Activated CD8-positive, alpha-beta T cell treated with anti-CD3 and anti-CD28 coated beads for 36 hours (primary cell): ENCODE measurements at regions not wholly inside any gene's neighbourhood (a gene's known extent, or its start where the extent isn't known, plus 50 kb on each side); places are given as distances from the start of the nearest gene placed in this dataset.

Source experiments
- ATAC-seq: fragments of 200-7000 bp; cut with Tn5 transposase; one replicate; pipeline ENCODE4 v1.10.0; 2021; ENCODE audit warnings: mild to moderate bottlenecking, moderate library complexity
- CTCF ChIA-PET: fragments of 350-600 bp; sonication (Branson Sonifier 250); formaldehyde crosslinking; loops from one replicate; lab custom pipeline; 2021; ENCODE audit warnings: antibody characterized with exemption; lab: Charles Lee
- POLR2A ChIA-PET: fragments of 350-600 bp; sonication (Branson Sonifier 250); formaldehyde crosslinking; loops from one replicate; lab custom pipeline; 2021; ENCODE audit warnings: antibody characterized with exemption; lab: Charles Lee
- DNase-seq: peaks from one replicate; pipeline ENCODE4 v3.0.0-alpha.2; 2020
- H3K27ac Mint-ChIP-seq: one replicate; pipeline ENCODE4 v1.8.0; 2021; ENCODE audit warnings: mild to moderate bottlenecking, mixed read lengths
- H3K27me3 Mint-ChIP-seq: one replicate; pipeline ENCODE4 v1.8.0; 2021; ENCODE audit warnings: mixed read lengths
- H3K36me3 Mint-ChIP-seq: one replicate; pipeline ENCODE4 v1.8.0; 2021; ENCODE audit warnings: low read depth, mixed read lengths
- H3K4me1 Mint-ChIP-seq: one replicate; pipeline ENCODE4 v1.8.0; 2021; ENCODE audit warnings: low read depth, mixed read lengths
- H3K4me3 Mint-ChIP-seq: one replicate; pipeline ENCODE4 v1.8.0; 2021; ENCODE audit warnings: mild to moderate bottlenecking, moderate library complexity, mixed read lengths
- H3K9me3 Mint-ChIP-seq: one replicate; pipeline ENCODE4 v1.8.0; 2021; ENCODE audit warnings: mixed read lengths
- CTCF ChIP-seq: fragments of 200-600 bp; IDR thresholded peaks from one replicate; pipeline ENCODE4 v1.8.0; 2022; ENCODE audit warnings: antibody characterized with exemption, mild to moderate bottlenecking
- intact Hi-C: fragments of 100-400 bp; cut with micrococcal nuclease; formaldehyde crosslinking; loops from one replicate; pipeline ENCODE4 v1.10.0; 2022

GRCh38 chr2:120969613-120970355 is 234.1 kb downstream of the GLI2 start:
- intact Hi-C loops = no loop called here
- no peaks in the 10 kb centered on the region for H3K27me3 Mint-ChIP-seq
- CTCF ChIA-PET = no interaction called here

GRCh38 chr2:120971866-120972265 is 236.2 kb downstream of the GLI2 start:
- ATAC-seq (no peak), DNase-seq (no peak)
- no peaks in the 10 kb centered on the region for H3K4me1 Mint-ChIP-seq
- no peaks in the 10 kb centered on the region for H3K9me3 Mint-ChIP-seq
- ChIA-PET CTCF (no interaction called here), POLR2A (no interaction called here)
- H3K36me3 Mint-ChIP-seq = no peaks in the 10 kb centered on the region
- no peaks in the 10 kb centered on the region for H3K27me3 Mint-ChIP-seq
- TF ChIP-seq CTCF = no peak
- intact Hi-C loops = no loop called here
- no peak overlapping the region for H3K27ac Mint-ChIP-seq
- H3K4me3 Mint-ChIP-seq = no peak overlapping the region

More at GRCh38 chr2:120969613-120970355, 234.1 kb downstream of the GLI2 start:
- no peaks in the 10 kb centered on the region for H3K4me1 Mint-ChIP-seq
- DNase-seq (no peak), ATAC-seq (no peak)
- TF ChIP-seq CTCF = no peak
- no peaks in the 10 kb centered on the region for H3K9me3 Mint-ChIP-seq
- no peak overlapping the region for H3K4me3 Mint-ChIP-seq
- H3K36me3 Mint-ChIP-seq = no peaks in the 10 kb centered on the region
- H3K27ac Mint-ChIP-seq = no peak overlapping the region
- POLR2A ChIA-PET = no interaction called here

- H3K27ac Mint-ChIP-seq = no peak overlapping the region
- DNase-seq = no peak
- no peaks in the 10 kb centered on the region for H3K9me3 Mint-ChIP-seq
- ChIA-PET POLR2A (no interaction called here), CTCF (no interaction called here)
- no peak overlapping the region for H3K4me3 Mint-ChIP-seq
- intact Hi-C loops = no loop called here
- H3K4me1 Mint-ChIP-seq = no peaks in the 10 kb centered on the region
- ATAC-seq = no peak
- TF ChIP-seq CTCF = no peak
- no peaks in the 10 kb centered on the region for H3K27me3 Mint-ChIP-seq
- no peaks in the 10 kb centered on the region for H3K36me3 Mint-ChIP-seq
These were observed 236.6 kb downstream of the GLI2 start for GRCh38 chr2:120972286-120972685.

GRCh38 chr2:120973196-120973595 is 237.5 kb downstream of the GLI2 start:
- no peaks in the 10 kb centered on the region for H3K9me3 Mint-ChIP-seq
- intact Hi-C loops = no loop called here
- TF ChIP-seq CTCF = no peak
- H3K4me1 Mint-ChIP-seq = no peaks in the 10 kb centered on the region
- DNase-seq (no peak), ATAC-seq (no peak)
- no peak overlapping the region for H3K4me3 Mint-ChIP-seq
- H3K36me3 Mint-ChIP-seq = no peaks in the 10 kb centered on the region
- H3K27ac Mint-ChIP-seq = no peak overlapping the region
- ChIA-PET POLR2A (no interaction called here), CTCF (no interaction called here)
- no peaks in the 10 kb centered on the region for H3K27me3 Mint-ChIP-seq

GRCh38 chr2:120974950-120975349 is 239.3 kb downstream of the GLI2 start:
- Mint-ChIP-seq H3K36me3 (no peaks in the 10 kb centered on the region), H3K27me3 (no peaks in the 10 kb centered on the region), H3K4me3 (no peak overlapping the region), H3K9me3 (no peaks in the 10 kb centered on the region), H3K27ac (no peak overlapping the region), H3K4me1 (no peaks in the 10 kb centered on the region)
- ATAC-seq = no peak
- intact Hi-C loops = no loop called here
- no peak for TF ChIP-seq CTCF
- ChIA-PET CTCF (no interaction called here), POLR2A (no interaction called here)
- DNase-seq = no peak
